Endothelial cell of umbilical vein (primary cell): ENCODE measurements at regions not wholly inside any gene's neighbourhood (a gene's known extent, or its start where the extent isn't known, plus 50 kb on each side); places are given as distances from the start of the nearest gene placed in this dataset.

ENCODE experiments used
- BruUV-seq: library from RNA; stranded (reverse); fragments of 400-500 nt; replicated peaks from 2 replicates; lab custom pipeline; 2021; lab: Mats Ljungman, UMichigan
- CTCF ChIA-PET: fragments of 300-600, 350-600 bp; sonication (Branson Sonifier 250); formaldehyde crosslinking; loops from one replicate; lab custom pipeline; 2021; ENCODE audit warnings: antibody characterized with exemption, inconsistent platforms; lab: Charles Lee
- POLR2A ChIA-PET: fragments of 300-600, 350-600 bp; sonication (Branson Sonifier 250); formaldehyde crosslinking; loops from one replicate; lab custom pipeline; 2021; ENCODE audit warnings: antibody characterized with exemption, inconsistent platforms; lab: Charles Lee
- DNase-seq: peaks from one replicate; pipeline ENCODE4 v3.0.0-alpha.2; 2011; ENCODE audit warnings: low read depth, low spot score
- FAIRE-seq: peaks from 2 replicates; lab custom pipeline; 2011; peaks lifted over from hg19 to GRCh38; lab: Jason Lieb, UNC
- H2AFZ ChIP-seq: 2 replicates; pipeline ENCODE4 v1.6.0; 2012; ENCODE audit warnings: low read depth, low read length, control low read depth, inconsistent platforms
- H3K27ac ChIP-seq: 2 replicates; pipeline ENCODE4 v1.5.1; 2011; ENCODE audit warnings: low read depth, mild to moderate bottlenecking, control low read depth, low read length, moderate library complexity; ENCODE audit not compliant: insufficient read depth
- H3K27me3 ChIP-seq, 2 experiments: 2 replicates each; pipeline versions ENCODE4 v1.6.0 to v1.6.1; 2011; ENCODE audit warnings: low read length in 2 of 2, mixed read lengths in 1 of 2; ENCODE audit not compliant: control insufficient read depth in 2 of 2, insufficient read depth in 2 of 2
- H3K36me3 ChIP-seq, 2 experiments: 2 replicates in 1 of 2; 3 replicates in 1 of 2; pipeline ENCODE4 v1.5.1; 2011; ENCODE audit warnings: low read length in 2 of 2, mild to moderate bottlenecking in 1 of 2, moderate library complexity in 1 of 2; ENCODE audit not compliant: control insufficient read depth in 2 of 2, insufficient read depth in 2 of 2; ENCODE audit errors: extremely low read depth in 1 of 2
- H3K4me1 ChIP-seq: 3 replicates; pipeline ENCODE4 v1.5.1; 2011; ENCODE audit warnings: mild to moderate bottlenecking, low read length; ENCODE audit not compliant: control insufficient read depth, insufficient read depth; ENCODE audit errors: extremely low read depth
- H3K4me2 ChIP-seq: 2 replicates; pipeline ENCODE4 v1.6.1; 2011; ENCODE audit warnings: low read length, control low read depth, mixed read lengths; ENCODE audit not compliant: insufficient read depth
- H3K4me3 ChIP-seq, 3 experiments: fragments of 200-600 bp in 1 of 3; sonication (generic), shearing (Covaris generic) in 1 of 3; replicated peaks in 1 of 3; 2 replicates each; pipeline ENCODE4 v1.5.1; 2011 to 2016; ENCODE audit warnings: control low read depth in 3 of 3, low read length in 3 of 3, mild to moderate bottlenecking in 2 of 3, inconsistent platforms in 1 of 3, low read depth in 1 of 3, moderate library complexity in 1 of 3; ENCODE audit not compliant: insufficient read depth in 1 of 3
- H3K79me2 ChIP-seq: 2 replicates; pipeline ENCODE4 v1.6.0; 2012; ENCODE audit warnings: low read length, inconsistent platforms; ENCODE audit not compliant: control insufficient read depth, insufficient read depth
- H3K9ac ChIP-seq: replicated peaks from 2 replicates; pipeline ENCODE3; 2011; ENCODE audit warnings: low read length, control low read depth; ENCODE audit not compliant: insufficient read depth; ENCODE audit errors: extremely low read depth
- H3K9me1 ChIP-seq: replicated peaks from 3 replicates; pipeline ENCODE4 v1.6.0; 2011; ENCODE audit warnings: mild to moderate bottlenecking, low read length; ENCODE audit not compliant: control insufficient read depth, insufficient read depth; ENCODE audit errors: extremely low read depth
- H3K9me3 ChIP-seq: replicated peaks from 2 replicates; pipeline ENCODE4 v1.5.1; 2012; ENCODE audit warnings: low read length, inconsistent platforms; ENCODE audit not compliant: control insufficient read depth, insufficient read depth
- H4K20me1 ChIP-seq: replicated peaks from 2 replicates; pipeline ENCODE3; 2011; ENCODE audit warnings: mild to moderate bottlenecking, low read length; ENCODE audit not compliant: control insufficient read depth, insufficient read depth; ENCODE audit errors: extremely low read depth
- EZH2 ChIP-seq: IDR thresholded peaks from 2 replicates; pipeline ENCODE4 v1.6.1; 2012; ENCODE audit warnings: borderline replicate concordance, low read depth, mild to moderate bottlenecking, moderate library complexity, low read length, inconsistent platforms; ENCODE audit not compliant: severe bottlenecking
- FOS ChIP-seq: IDR thresholded peaks from 2 replicates; pipeline ENCODE4 v1.6.1; 2011; ENCODE audit warnings: mild to moderate bottlenecking, low read length, moderate library complexity, borderline replicate concordance; ENCODE audit not compliant: insufficient read depth
- GATA2 ChIP-seq: IDR thresholded peaks from 2 replicates; pipeline ENCODE4 v1.7.0; 2011; ENCODE audit warnings: low read depth, mild to moderate bottlenecking, moderate library complexity, mixed read lengths, low read length; ENCODE audit not compliant: insufficient read length, insufficient read depth
- JUN ChIP-seq: IDR thresholded peaks from 2 replicates; pipeline ENCODE4 v1.6.1; 2011; ENCODE audit warnings: borderline replicate concordance, low read depth; ENCODE audit not compliant: insufficient read length, insufficient read depth
- MAX ChIP-seq: IDR thresholded peaks from 2 replicates; pipeline ENCODE4 v1.6.1; 2011; ENCODE audit not compliant: insufficient read depth, insufficient read length
- POLR2A ChIP-seq: IDR thresholded peaks from 2 replicates; pipeline ENCODE4 v1.6.1; 2012; ENCODE audit warnings: low read depth, mild to moderate bottlenecking, control low read depth, low read length
- POLR2AphosphoS5 ChIP-seq: IDR thresholded peaks from 2 replicates; pipeline ENCODE4 v1.6.1; 2012; ENCODE audit warnings: low read depth, mild to moderate bottlenecking, control low read depth, low read length, moderate library complexity; ENCODE audit not compliant: insufficient read depth
- dilution Hi-C: fragments of 300-500 bp; cut with MboI; formaldehyde crosslinking; loops from one replicate; pipeline ENCODE4 v1.15.0; 2019; ENCODE audit warnings: low sequenced_read_pairs; ENCODE audit not compliant: extremely low pct_ligation_motif_present
- intact Hi-C: fragments of 100-400 bp; cut with micrococcal nuclease; formaldehyde crosslinking; loops from one replicate; pipeline ENCODE4 v1.10.0; 2022

- ChIA-PET POLR2A (no interaction called here), CTCF (interaction anchor here (0.9 kb wide), 1 partner anchor 21 kb away, joined by 3 read pairs; no protein-coding TSS in a partner anchor)
- dilution Hi-C loops = no loop called here
- H3K36me3 ChIP-seq = no peaks in the 10 kb centered on the region
- H3K9ac ChIP-seq = no peak overlapping the region
- H3K79me2 ChIP-seq = no peaks in the 10 kb centered on the region
- H3K27ac ChIP-seq = no peak overlapping the region
- H3K4me3 ChIP-seq = no peak overlapping the region
- no peaks in the 10 kb centered on the region for H3K9me1 ChIP-seq
- no TSS peak for BruUV-seq
- H2AFZ ChIP-seq = no peak overlapping the region
- DNase-seq (no peak), FAIRE-seq (no peak)
- TF ChIP-seq POLR2AphosphoS5 (no peak), EZH2 (no peak), FOS (no peak), JUN (no peak), MAX (no peak)
- no peaks in the 10 kb centered on the region for H4K20me1 ChIP-seq
- no peaks in the 10 kb centered on the region for H3K9me3 ChIP-seq
- H3K27me3 ChIP-seq = no peaks in the 10 kb centered on the region
- H3K4me1 ChIP-seq = no peaks in the 10 kb centered on the region
- no peak overlapping the region for H3K4me2 ChIP-seq
- intact Hi-C loops = no loop called here
Measured at GRCh38 chr5:173796721-173797495, 91.2 kb upstream of the CPEB4 start.

GRCh38 chr5:173798127-173798810 lies 89.9 kb upstream of the CPEB4 start:
- H2AFZ ChIP-seq = no peak overlapping the region
- no peak overlapping the region for H3K4me3 ChIP-seq
- no peak overlapping the region for H3K9ac ChIP-seq
- ChIA-PET CTCF (interaction anchor here (0.7 to 1.3 kb wide), 2 partner anchors 81 to 561 kb away, joined by 3 to 4 read pairs; no protein-coding TSS in a partner anchor), POLR2A (no interaction called here)
- H3K79me2 ChIP-seq = no peaks in the 10 kb centered on the region
- H4K20me1 ChIP-seq = no peaks in the 10 kb centered on the region
- TF ChIP-seq GATA2 = no peak
- no peak for TF ChIP-seq EZH2
- TF ChIP-seq FOS = no peak
- no peak for TF ChIP-seq POLR2A
- H3K9me3 ChIP-seq = no peaks in the 10 kb centered on the region
- no peak overlapping the region for H3K4me2 ChIP-seq
- H3K27ac ChIP-seq = no peak overlapping the region
- dilution Hi-C loops = no loop called here
- no peaks in the 10 kb centered on the region for H3K9me1 ChIP-seq
- intact Hi-C loops = no loop called here
- FAIRE-seq = no peak
- DNase-seq = no peak
- BruUV-seq = no TSS peak
- H3K4me1 ChIP-seq = no peaks in the 10 kb centered on the region
- H3K27me3 ChIP-seq = no peaks in the 10 kb centered on the region
- H3K36me3 ChIP-seq = no peaks in the 10 kb centered on the region
